GM23338 (cell line): ENCODE measurements at regions not wholly inside any gene's neighbourhood (a gene's known extent, or its start where the extent isn't known, plus 50 kb on each side); places are given as distances from the start of the nearest gene placed in this dataset.

ENCODE experiments used
- ATAC-seq: fragments of 200-7000 bp; cut with Tn5 transposase; 3 replicates; pipeline ENCODE4 v1.9.1; 2020
- DNase-seq: peaks from one replicate; pipeline ENCODE4 v3.0.0-alpha.2; 2015; ENCODE audit warnings: low spot score
- H2AFZ ChIP-seq: fragments of 200-600 bp; sonication (generic); 2 replicates; pipeline ENCODE4 v1.8.0; 2016; ENCODE audit warnings: antibody characterized with exemption, mild to moderate bottlenecking, moderate library complexity
- H3F3A ChIP-seq: fragments of 200-600 bp; sonication (generic); replicated peaks from 2 replicates; pipeline ENCODE4 v1.8.0; 2017; ENCODE audit warnings: antibody characterized with exemption, mixed run types, low read depth
- H3K27ac ChIP-seq: fragments of 200-600 bp; sonication (generic); 2 replicates; pipeline ENCODE4 v1.6.1; 2016; ENCODE audit warnings: low read depth
- H3K27me3 ChIP-seq: fragments of 200-600 bp; sonication (generic); 2 replicates; pipeline ENCODE4 v1.8.0; 2016; ENCODE audit warnings: mild to moderate bottlenecking, mixed run types, moderate library complexity; ENCODE audit not compliant: insufficient read depth
- H3K36me3 ChIP-seq: fragments of 200-600 bp; sonication (generic); 2 replicates; pipeline ENCODE4 v1.8.0; 2016; ENCODE audit warnings: mild to moderate bottlenecking; ENCODE audit not compliant: insufficient read depth
- H3K4me1 ChIP-seq: fragments of 200-600 bp; sonication (generic); 2 replicates; pipeline ENCODE4 v1.8.0; 2016; ENCODE audit warnings: mild to moderate bottlenecking, moderate library complexity; ENCODE audit not compliant: insufficient read depth
- H3K4me2 ChIP-seq: fragments of 200-600 bp; sonication (generic); 2 replicates; pipeline ENCODE4 v1.7.1; 2017; ENCODE audit warnings: mixed run types
- H3K4me3 ChIP-seq: fragments of 200-600 bp; sonication (generic); 2 replicates; pipeline ENCODE4 v1.6.1; 2016; ENCODE audit warnings: mixed run types
- H3K79me2 ChIP-seq: fragments of 200-600 bp; sonication (generic); replicated peaks from 2 replicates; pipeline ENCODE4 v1.8.0; 2017; ENCODE audit warnings: mild to moderate bottlenecking; ENCODE audit not compliant: insufficient read depth
- H3K9me2 ChIP-seq: fragments of 200-600 bp; sonication (generic); 2 replicates; pipeline ENCODE4 v1.8.0; 2017; ENCODE audit not compliant: insufficient read depth
- H4K20me1 ChIP-seq: fragments of 200-600 bp; sonication (generic); replicated peaks from 2 replicates; pipeline ENCODE4 v1.8.0; 2017; ENCODE audit warnings: mild to moderate bottlenecking; ENCODE audit not compliant: insufficient read depth
- H3K27ac Mint-ChIP-seq: 2 replicates; pipeline ENCODE4 v1.8.0; 2020; ENCODE audit warnings: inconsistent platforms, mild to moderate bottlenecking, moderate library complexity, mixed read lengths
- H3K27me3 Mint-ChIP-seq: 3 replicates; pipeline ENCODE4 v1.8.0; 2022; ENCODE audit warnings: low read depth, mild to moderate bottlenecking, moderate library complexity, mixed read lengths, inconsistent platforms; ENCODE audit not compliant: insufficient read depth, poor library complexity
- H3K36me3 Mint-ChIP-seq: 3 replicates; pipeline ENCODE4 v1.8.0; 2021; ENCODE audit warnings: low read depth, mild to moderate bottlenecking, inconsistent platforms, moderate library complexity, mixed read lengths
- H3K4me1 Mint-ChIP-seq: 3 replicates; pipeline ENCODE4 v1.8.0; 2020; ENCODE audit warnings: mild to moderate bottlenecking, inconsistent platforms, mixed read lengths
- H3K4me3 Mint-ChIP-seq: 3 replicates; pipeline ENCODE4 v1.8.0; 2021; ENCODE audit warnings: moderate library complexity, mild to moderate bottlenecking, inconsistent platforms, mixed read lengths
- H3K9me3 Mint-ChIP-seq: 3 replicates; pipeline ENCODE4 v1.8.0; 2020; ENCODE audit warnings: moderate library complexity, mild to moderate bottlenecking, inconsistent platforms, mixed read lengths
- CREB1 ChIP-seq: fragments of 250-450 bp; sonication (Bioruptor Pico); IDR thresholded peaks from 2 replicates; pipeline ENCODE4 v1.5.0; 2020; ENCODE audit warnings: low read depth, mild to moderate bottlenecking, moderate library complexity
- CTCF ChIP-seq, 2 experiments: fragments of 200-600 bp in 1 of 2; sonication (generic) in 1 of 2; conservative IDR thresholded peaks; 2 replicates each; pipeline versions ENCODE4 v1.5.1 to v1.6.1; 2016 to 2017; ENCODE audit warnings: antibody characterized with exemption in 2 of 2, low read depth in 2 of 2, mild to moderate bottlenecking in 2 of 2, moderate library complexity in 1 of 2
- EZH2 ChIP-seq: fragments of 200-600 bp; sonication (generic); IDR thresholded peaks from one replicate; pipeline ENCODE4 v1.8.0; 2017; ENCODE audit warnings: antibody characterized with exemption, mild to moderate bottlenecking, low read depth; ENCODE audit not compliant: unreplicated experiment
- EZH2phosphoT487 ChIP-seq: fragments of 200-600 bp; sonication (generic); IDR thresholded peaks from one replicate; pipeline ENCODE4 v1.8.1; 2018; ENCODE audit warnings: antibody characterized with exemption; ENCODE audit not compliant: unreplicated experiment
- JUNB ChIP-seq: IDR thresholded peaks from one replicate; pipeline ENCODE4 v1.6.1; 2016; ENCODE audit warnings: antibody characterized with exemption; ENCODE audit not compliant: unreplicated experiment
- NANOG ChIP-seq: IDR thresholded peaks from 2 replicates; pipeline ENCODE4 v1.6.1; 2016; ENCODE audit warnings: antibody characterized with exemption, borderline replicate concordance
- POLR2AphosphoS5 ChIP-seq: IDR thresholded peaks from 2 replicates; pipeline ENCODE4 v1.6.1; 2016; ENCODE audit warnings: antibody characterized with exemption, low read depth
- REST ChIP-seq: IDR thresholded peaks from one replicate; pipeline ENCODE4 v1.6.1; 2018; ENCODE audit warnings: antibody characterized with exemption; ENCODE audit not compliant: unreplicated experiment
- STAT1 ChIP-seq: IDR thresholded peaks from one replicate; pipeline ENCODE4 v1.6.1; 2016; ENCODE audit warnings: antibody characterized with exemption; ENCODE audit not compliant: unreplicated experiment
- ZNF114 ChIP-seq: fragments of 250-450 bp; sonication (Bioruptor Pico); IDR thresholded peaks from 2 replicates; pipeline ENCODE4 v1.5.0; 2020; ENCODE audit warnings: mild to moderate bottlenecking, moderate library complexity
- ZNF331 ChIP-seq: fragments of 250-450 bp; sonication (Bioruptor Pico); IDR thresholded peaks from 2 replicates; pipeline ENCODE4 v1.5.0; 2020; ENCODE audit warnings: low read depth, mild to moderate bottlenecking, moderate library complexity
- TF ChIP-seq, protein P1 (sequence below): IDR thresholded peaks from 2 replicates; pipeline ENCODE4 v1.6.1; 2016; ENCODE audit warnings: antibody characterized with exemption
- TF ChIP-seq, protein P2 (sequence below): fragments of 250-450 bp; sonication (Bioruptor Pico); IDR thresholded peaks from 2 replicates; pipeline ENCODE4 v1.5.0; 2020; ENCODE audit warnings: mild to moderate bottlenecking, moderate library complexity

GRCh38 chr5:167576897-167577296, 714.5 kb upstream of the WWC1 start:
- H2AFZ ChIP-seq, result no peak overlapping the region
- H3K27ac Mint-ChIP-seq, result peak overlapping the region; percentile 94
- no peaks in the 10 kb centered on the region for H3K36me3 Mint-ChIP-seq
- no peaks in the 10 kb centered on the region for H3K79me2 ChIP-seq
- no peaks in the 10 kb centered on the region for H3K36me3 ChIP-seq
- peaks cover 52% of the 10 kb centered on the region for H3K4me1 Mint-ChIP-seq
- peak overlapping the region; percentile 55 for H3K4me3 Mint-ChIP-seq
- peaks cover 46% of the 10 kb centered on the region for H3K4me1 ChIP-seq
- H3K9me2 ChIP-seq, result no peaks in the 10 kb centered on the region
- DNase-seq (peak; percentile 46), ATAC-seq (no peak; the same call in 2 of the 3 replicates)
- no peak for TF ChIP-seq JUNB
- TF ChIP-seq EZH2, result no peak
- TF ChIP-seq CTCF (conservative IDR thresholded peaks at IDR 0.05; ENCODE audit: low read depth in 2 of 2), result no peak
- TF ChIP-seq, protein P1, sequence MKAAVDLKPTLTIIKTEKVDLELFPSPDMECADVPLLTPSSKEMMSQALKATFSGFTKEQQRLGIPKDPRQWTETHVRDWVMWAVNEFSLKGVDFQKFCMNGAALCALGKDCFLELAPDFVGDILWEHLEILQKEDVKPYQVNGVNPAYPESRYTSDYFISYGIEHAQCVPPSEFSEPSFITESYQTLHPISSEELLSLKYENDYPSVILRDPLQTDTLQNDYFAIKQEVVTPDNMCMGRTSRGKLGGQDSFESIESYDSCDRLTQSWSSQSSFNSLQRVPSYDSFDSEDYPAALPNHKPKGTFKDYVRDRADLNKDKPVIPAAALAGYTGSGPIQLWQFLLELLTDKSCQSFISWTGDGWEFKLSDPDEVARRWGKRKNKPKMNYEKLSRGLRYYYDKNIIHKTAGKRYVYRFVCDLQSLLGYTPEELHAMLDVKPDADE, result no peak
- TF ChIP-seq STAT1, result no peak
- no peak for TF ChIP-seq REST
- TF ChIP-seq CREB1, result no peak
- no peak for TF ChIP-seq EZH2phosphoT487
- no peak for TF ChIP-seq POLR2AphosphoS5
- no peak for TF ChIP-seq NANOG
- TF ChIP-seq ZNF331, result no peak
- TF ChIP-seq, protein P2, sequence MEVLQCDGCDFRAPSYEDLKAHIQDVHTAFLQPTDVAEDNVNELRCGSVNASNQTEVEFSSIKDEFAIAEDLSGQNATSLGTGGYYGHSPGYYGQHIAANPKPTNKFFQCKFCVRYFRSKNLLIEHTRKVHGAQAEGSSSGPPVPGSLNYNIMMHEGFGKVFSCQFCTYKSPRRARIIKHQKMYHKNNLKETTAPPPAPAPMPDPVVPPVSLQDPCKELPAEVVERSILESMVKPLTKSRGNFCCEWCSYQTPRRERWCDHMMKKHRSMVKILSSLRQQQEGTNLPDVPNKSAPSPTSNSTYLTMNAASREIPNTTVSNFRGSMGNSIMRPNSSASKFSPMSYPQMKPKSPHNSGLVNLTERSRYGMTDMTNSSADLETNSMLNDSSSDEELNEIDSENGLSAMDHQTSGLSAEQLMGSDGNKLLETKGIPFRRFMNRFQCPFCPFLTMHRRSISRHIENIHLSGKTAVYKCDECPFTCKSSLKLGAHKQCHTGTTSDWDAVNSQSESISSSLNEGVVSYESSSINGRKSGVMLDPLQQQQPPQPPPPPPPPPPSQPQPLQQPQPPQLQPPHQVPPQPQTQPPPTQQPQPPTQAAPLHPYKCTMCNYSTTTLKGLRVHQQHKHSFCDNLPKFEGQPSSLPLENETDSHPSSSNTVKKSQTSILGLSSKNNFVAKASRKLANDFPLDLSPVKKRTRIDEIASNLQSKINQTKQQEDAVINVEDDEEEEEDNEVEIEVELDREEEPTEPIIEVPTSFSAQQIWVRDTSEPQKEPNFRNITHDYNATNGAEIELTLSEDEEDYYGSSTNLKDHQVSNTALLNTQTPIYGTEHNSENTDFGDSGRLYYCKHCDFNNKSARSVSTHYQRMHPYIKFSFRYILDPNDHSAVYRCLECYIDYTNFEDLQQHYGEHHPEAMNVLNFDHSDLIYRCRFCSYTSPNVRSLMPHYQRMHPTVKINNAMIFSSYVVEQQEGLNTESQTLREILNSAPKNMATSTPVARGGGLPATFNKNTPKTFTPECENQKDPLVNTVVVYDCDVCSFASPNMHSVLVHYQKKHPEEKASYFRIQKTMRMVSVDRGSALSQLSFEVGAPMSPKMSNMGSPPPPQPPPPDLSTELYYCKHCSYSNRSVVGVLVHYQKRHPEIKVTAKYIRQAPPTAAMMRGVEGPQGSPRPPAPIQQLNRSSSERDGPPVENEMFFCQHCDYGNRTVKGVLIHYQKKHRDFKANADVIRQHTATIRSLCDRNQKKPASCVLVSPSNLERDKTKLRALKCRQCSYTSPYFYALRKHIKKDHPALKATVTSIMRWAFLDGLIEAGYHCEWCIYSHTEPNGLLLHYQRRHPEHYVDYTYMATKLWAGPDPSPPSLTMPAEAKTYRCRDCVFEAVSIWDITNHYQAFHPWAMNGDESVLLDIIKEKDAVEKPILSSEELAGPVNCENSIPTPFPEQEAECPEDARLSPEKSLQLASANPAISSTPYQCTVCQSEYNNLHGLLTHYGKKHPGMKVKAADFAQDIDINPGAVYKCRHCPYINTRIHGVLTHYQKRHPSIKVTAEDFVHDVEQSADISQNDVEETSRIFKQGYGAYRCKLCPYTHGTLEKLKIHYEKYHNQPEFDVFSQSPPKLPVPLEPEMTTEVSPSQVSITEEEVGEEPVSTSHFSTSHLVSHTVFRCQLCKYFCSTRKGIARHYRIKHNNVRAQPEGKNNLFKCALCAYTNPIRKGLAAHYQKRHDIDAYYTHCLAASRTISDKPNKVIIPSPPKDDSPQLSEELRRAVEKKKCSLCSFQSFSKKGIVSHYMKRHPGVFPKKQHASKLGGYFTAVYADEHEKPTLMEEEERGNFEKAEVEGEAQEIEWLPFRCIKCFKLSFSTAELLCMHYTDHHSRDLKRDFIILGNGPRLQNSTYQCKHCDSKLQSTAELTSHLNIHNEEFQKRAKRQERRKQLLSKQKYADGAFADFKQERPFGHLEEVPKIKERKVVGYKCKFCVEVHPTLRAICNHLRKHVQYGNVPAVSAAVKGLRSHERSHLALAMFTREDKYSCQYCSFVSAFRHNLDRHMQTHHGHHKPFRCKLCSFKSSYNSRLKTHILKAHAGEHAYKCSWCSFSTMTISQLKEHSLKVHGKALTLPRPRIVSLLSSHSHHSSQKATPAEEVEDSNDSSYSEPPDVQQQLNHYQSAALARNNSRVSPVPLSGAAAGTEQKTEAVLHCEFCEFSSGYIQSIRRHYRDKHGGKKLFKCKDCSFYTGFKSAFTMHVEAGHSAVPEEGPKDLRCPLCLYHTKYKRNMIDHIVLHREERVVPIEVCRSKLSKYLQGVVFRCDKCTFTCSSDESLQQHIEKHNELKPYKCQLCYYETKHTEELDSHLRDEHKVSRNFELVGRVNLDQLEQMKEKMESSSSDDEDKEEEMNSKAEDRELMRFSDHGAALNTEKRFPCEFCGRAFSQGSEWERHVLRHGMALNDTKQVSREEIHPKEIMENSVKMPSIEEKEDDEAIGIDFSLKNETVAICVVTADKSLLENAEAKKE, result no peak
- TF ChIP-seq ZNF114 (CRISPR knock-in tag), result no peak
- H3K4me3 ChIP-seq, result no peak overlapping the region
- no peaks in the 10 kb centered on the region for H3F3A ChIP-seq
- peak overlapping the region; percentile 19 for H3K4me2 ChIP-seq
- peaks cover 14% of the 10 kb centered on the region for H3K27me3 Mint-ChIP-seq
- no peaks in the 10 kb centered on the region for H3K9me3 Mint-ChIP-seq
- H3K27me3 ChIP-seq, result peaks cover 6% of the 10 kb centered on the region; the same call in 1 of the 2 replicates
- H3K27ac ChIP-seq, result peak overlapping the region; percentile 29; the same call in 1 of the 2 replicates
- H4K20me1 ChIP-seq, result no peaks in the 10 kb centered on the region
